GM23338 (cell line): ENCODE measurements at regions not wholly inside any gene's neighbourhood (a gene's known extent, or its start where the extent isn't known, plus 50 kb on each side); places are given as distances from the start of the nearest gene placed in this dataset.

ENCODE experiments used
- ATAC-seq: fragments of 200-7000 bp; cut with Tn5 transposase; 3 replicates; pipeline ENCODE4 v1.9.1; 2020
- DNase-seq: peaks from one replicate; pipeline ENCODE4 v3.0.0-alpha.2; 2015; ENCODE audit warnings: low spot score
- H2AFZ ChIP-seq: fragments of 200-600 bp; sonication (generic); 2 replicates; pipeline ENCODE4 v1.8.0; 2016; ENCODE audit warnings: antibody characterized with exemption, mild to moderate bottlenecking, moderate library complexity
- H3F3A ChIP-seq: fragments of 200-600 bp; sonication (generic); replicated peaks from 2 replicates; pipeline ENCODE4 v1.8.0; 2017; ENCODE audit warnings: antibody characterized with exemption, mixed run types, low read depth
- H3K27ac ChIP-seq: fragments of 200-600 bp; sonication (generic); 2 replicates; pipeline ENCODE4 v1.6.1; 2016; ENCODE audit warnings: low read depth
- H3K27me3 ChIP-seq: fragments of 200-600 bp; sonication (generic); 2 replicates; pipeline ENCODE4 v1.8.0; 2016; ENCODE audit warnings: mild to moderate bottlenecking, mixed run types, moderate library complexity; ENCODE audit not compliant: insufficient read depth
- H3K36me3 ChIP-seq: fragments of 200-600 bp; sonication (generic); 2 replicates; pipeline ENCODE4 v1.8.0; 2016; ENCODE audit warnings: mild to moderate bottlenecking; ENCODE audit not compliant: insufficient read depth
- H3K4me1 ChIP-seq: fragments of 200-600 bp; sonication (generic); 2 replicates; pipeline ENCODE4 v1.8.0; 2016; ENCODE audit warnings: mild to moderate bottlenecking, moderate library complexity; ENCODE audit not compliant: insufficient read depth
- H3K4me2 ChIP-seq: fragments of 200-600 bp; sonication (generic); 2 replicates; pipeline ENCODE4 v1.7.1; 2017; ENCODE audit warnings: mixed run types
- H3K4me3 ChIP-seq: fragments of 200-600 bp; sonication (generic); 2 replicates; pipeline ENCODE4 v1.6.1; 2016; ENCODE audit warnings: mixed run types
- H3K79me2 ChIP-seq: fragments of 200-600 bp; sonication (generic); replicated peaks from 2 replicates; pipeline ENCODE4 v1.8.0; 2017; ENCODE audit warnings: mild to moderate bottlenecking; ENCODE audit not compliant: insufficient read depth
- H3K9me2 ChIP-seq: fragments of 200-600 bp; sonication (generic); 2 replicates; pipeline ENCODE4 v1.8.0; 2017; ENCODE audit not compliant: insufficient read depth
- H4K20me1 ChIP-seq: fragments of 200-600 bp; sonication (generic); replicated peaks from 2 replicates; pipeline ENCODE4 v1.8.0; 2017; ENCODE audit warnings: mild to moderate bottlenecking; ENCODE audit not compliant: insufficient read depth
- H3K27ac Mint-ChIP-seq: 2 replicates; pipeline ENCODE4 v1.8.0; 2020; ENCODE audit warnings: inconsistent platforms, mild to moderate bottlenecking, moderate library complexity, mixed read lengths
- H3K27me3 Mint-ChIP-seq: 3 replicates; pipeline ENCODE4 v1.8.0; 2022; ENCODE audit warnings: low read depth, mild to moderate bottlenecking, moderate library complexity, mixed read lengths, inconsistent platforms; ENCODE audit not compliant: insufficient read depth, poor library complexity
- H3K36me3 Mint-ChIP-seq: 3 replicates; pipeline ENCODE4 v1.8.0; 2021; ENCODE audit warnings: low read depth, mild to moderate bottlenecking, inconsistent platforms, moderate library complexity, mixed read lengths
- H3K4me1 Mint-ChIP-seq: 3 replicates; pipeline ENCODE4 v1.8.0; 2020; ENCODE audit warnings: mild to moderate bottlenecking, inconsistent platforms, mixed read lengths
- H3K4me3 Mint-ChIP-seq: 3 replicates; pipeline ENCODE4 v1.8.0; 2021; ENCODE audit warnings: moderate library complexity, mild to moderate bottlenecking, inconsistent platforms, mixed read lengths
- H3K9me3 Mint-ChIP-seq: 3 replicates; pipeline ENCODE4 v1.8.0; 2020; ENCODE audit warnings: moderate library complexity, mild to moderate bottlenecking, inconsistent platforms, mixed read lengths
- CREB1 ChIP-seq: fragments of 250-450 bp; sonication (Bioruptor Pico); IDR thresholded peaks from 2 replicates; pipeline ENCODE4 v1.5.0; 2020; ENCODE audit warnings: low read depth, mild to moderate bottlenecking, moderate library complexity
- EZH2 ChIP-seq: fragments of 200-600 bp; sonication (generic); IDR thresholded peaks from one replicate; pipeline ENCODE4 v1.8.0; 2017; ENCODE audit warnings: antibody characterized with exemption, mild to moderate bottlenecking, low read depth; ENCODE audit not compliant: unreplicated experiment
- EZH2phosphoT487 ChIP-seq: fragments of 200-600 bp; sonication (generic); IDR thresholded peaks from one replicate; pipeline ENCODE4 v1.8.1; 2018; ENCODE audit warnings: antibody characterized with exemption; ENCODE audit not compliant: unreplicated experiment
- JUNB ChIP-seq: IDR thresholded peaks from one replicate; pipeline ENCODE4 v1.6.1; 2016; ENCODE audit warnings: antibody characterized with exemption; ENCODE audit not compliant: unreplicated experiment
- NANOG ChIP-seq: IDR thresholded peaks from 2 replicates; pipeline ENCODE4 v1.6.1; 2016; ENCODE audit warnings: antibody characterized with exemption, borderline replicate concordance
- POLR2AphosphoS5 ChIP-seq: IDR thresholded peaks from 2 replicates; pipeline ENCODE4 v1.6.1; 2016; ENCODE audit warnings: antibody characterized with exemption, low read depth
- STAT1 ChIP-seq: IDR thresholded peaks from one replicate; pipeline ENCODE4 v1.6.1; 2016; ENCODE audit warnings: antibody characterized with exemption; ENCODE audit not compliant: unreplicated experiment
- ZNF114 ChIP-seq: fragments of 250-450 bp; sonication (Bioruptor Pico); IDR thresholded peaks from 2 replicates; pipeline ENCODE4 v1.5.0; 2020; ENCODE audit warnings: mild to moderate bottlenecking, moderate library complexity
- ZNF331 ChIP-seq: fragments of 250-450 bp; sonication (Bioruptor Pico); IDR thresholded peaks from 2 replicates; pipeline ENCODE4 v1.5.0; 2020; ENCODE audit warnings: low read depth, mild to moderate bottlenecking, moderate library complexity
- TF ChIP-seq, protein P1 (sequence below): fragments of 250-450 bp; sonication (Bioruptor Pico); IDR thresholded peaks from 2 replicates; pipeline ENCODE4 v1.5.0; 2020; ENCODE audit warnings: mild to moderate bottlenecking, moderate library complexity
- TF ChIP-seq, protein P2 (sequence below): IDR thresholded peaks from 2 replicates; pipeline ENCODE4 v1.6.1; 2016; ENCODE audit warnings: antibody characterized with exemption
- TF ChIP-seq, protein P3 (sequence below): IDR thresholded peaks from one replicate; pipeline ENCODE4 v1.6.1; 2018; ENCODE audit warnings: antibody characterized with exemption; ENCODE audit not compliant: unreplicated experiment
- TF ChIP-seq, protein P4 (sequence below), 2 experiments: fragments of 200-600 bp in 1 of 2; sonication (generic) in 1 of 2; conservative IDR thresholded peaks; 2 replicates each; pipeline versions ENCODE4 v1.5.1 to v1.6.1; 2016 to 2017; ENCODE audit warnings: antibody characterized with exemption in 2 of 2, low read depth in 2 of 2, mild to moderate bottlenecking in 2 of 2, moderate library complexity in 1 of 2

DNA sequence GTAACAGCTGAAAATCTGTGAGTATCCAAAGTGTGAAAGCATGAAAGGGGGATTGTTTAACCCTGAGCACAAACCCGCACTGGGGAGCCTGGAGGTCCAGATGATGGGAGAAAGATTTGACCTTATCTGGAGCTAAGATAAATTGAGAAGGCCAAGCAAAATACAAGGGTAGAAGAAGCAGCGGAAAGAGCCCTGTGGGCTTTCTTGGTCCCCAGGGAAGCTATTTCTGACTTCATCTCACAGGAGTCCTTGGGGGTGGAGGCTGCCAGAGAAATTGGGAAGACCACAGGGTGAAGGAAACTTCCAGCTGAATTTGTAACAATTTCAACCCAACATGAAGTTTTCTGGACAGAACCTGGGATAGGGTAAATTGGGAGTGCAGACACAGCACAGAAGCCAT lies 476.9 kb downstream of the MMUT start:
- Histone ChIP-seq H3K4me2 (no peak overlapping the region), H3K27ac (no peak overlapping the region), H3K4me3 (no peak overlapping the region), H2AFZ (no peak overlapping the region), H3K79me2 (no peaks in the 10 kb centered on the region), H3F3A (no peaks in the 10 kb centered on the region), H3K9me2 (peaks cover 11% of the 10 kb centered on the region; the same call in 1 of the 2 replicates), H3K4me1 (no peaks in the 10 kb centered on the region), H3K27me3 (no peaks in the 10 kb centered on the region), H4K20me1 (no peaks in the 10 kb centered on the region), H3K36me3 (no peaks in the 10 kb centered on the region)
- H3K4me1 Mint-ChIP-seq, result no peaks in the 10 kb centered on the region
- no peak for DNase-seq
- peaks cover 4% of the 10 kb centered on the region for H3K27me3 Mint-ChIP-seq
- peaks cover 47% of the 10 kb centered on the region for H3K9me3 Mint-ChIP-seq
- peaks cover 24% of the 10 kb centered on the region; the same call in 2 of the 3 replicates for H3K36me3 Mint-ChIP-seq
- H3K4me3 Mint-ChIP-seq, result no peak overlapping the region
- no peak overlapping the region for H3K27ac Mint-ChIP-seq
- TF ChIP-seq, protein P1, sequence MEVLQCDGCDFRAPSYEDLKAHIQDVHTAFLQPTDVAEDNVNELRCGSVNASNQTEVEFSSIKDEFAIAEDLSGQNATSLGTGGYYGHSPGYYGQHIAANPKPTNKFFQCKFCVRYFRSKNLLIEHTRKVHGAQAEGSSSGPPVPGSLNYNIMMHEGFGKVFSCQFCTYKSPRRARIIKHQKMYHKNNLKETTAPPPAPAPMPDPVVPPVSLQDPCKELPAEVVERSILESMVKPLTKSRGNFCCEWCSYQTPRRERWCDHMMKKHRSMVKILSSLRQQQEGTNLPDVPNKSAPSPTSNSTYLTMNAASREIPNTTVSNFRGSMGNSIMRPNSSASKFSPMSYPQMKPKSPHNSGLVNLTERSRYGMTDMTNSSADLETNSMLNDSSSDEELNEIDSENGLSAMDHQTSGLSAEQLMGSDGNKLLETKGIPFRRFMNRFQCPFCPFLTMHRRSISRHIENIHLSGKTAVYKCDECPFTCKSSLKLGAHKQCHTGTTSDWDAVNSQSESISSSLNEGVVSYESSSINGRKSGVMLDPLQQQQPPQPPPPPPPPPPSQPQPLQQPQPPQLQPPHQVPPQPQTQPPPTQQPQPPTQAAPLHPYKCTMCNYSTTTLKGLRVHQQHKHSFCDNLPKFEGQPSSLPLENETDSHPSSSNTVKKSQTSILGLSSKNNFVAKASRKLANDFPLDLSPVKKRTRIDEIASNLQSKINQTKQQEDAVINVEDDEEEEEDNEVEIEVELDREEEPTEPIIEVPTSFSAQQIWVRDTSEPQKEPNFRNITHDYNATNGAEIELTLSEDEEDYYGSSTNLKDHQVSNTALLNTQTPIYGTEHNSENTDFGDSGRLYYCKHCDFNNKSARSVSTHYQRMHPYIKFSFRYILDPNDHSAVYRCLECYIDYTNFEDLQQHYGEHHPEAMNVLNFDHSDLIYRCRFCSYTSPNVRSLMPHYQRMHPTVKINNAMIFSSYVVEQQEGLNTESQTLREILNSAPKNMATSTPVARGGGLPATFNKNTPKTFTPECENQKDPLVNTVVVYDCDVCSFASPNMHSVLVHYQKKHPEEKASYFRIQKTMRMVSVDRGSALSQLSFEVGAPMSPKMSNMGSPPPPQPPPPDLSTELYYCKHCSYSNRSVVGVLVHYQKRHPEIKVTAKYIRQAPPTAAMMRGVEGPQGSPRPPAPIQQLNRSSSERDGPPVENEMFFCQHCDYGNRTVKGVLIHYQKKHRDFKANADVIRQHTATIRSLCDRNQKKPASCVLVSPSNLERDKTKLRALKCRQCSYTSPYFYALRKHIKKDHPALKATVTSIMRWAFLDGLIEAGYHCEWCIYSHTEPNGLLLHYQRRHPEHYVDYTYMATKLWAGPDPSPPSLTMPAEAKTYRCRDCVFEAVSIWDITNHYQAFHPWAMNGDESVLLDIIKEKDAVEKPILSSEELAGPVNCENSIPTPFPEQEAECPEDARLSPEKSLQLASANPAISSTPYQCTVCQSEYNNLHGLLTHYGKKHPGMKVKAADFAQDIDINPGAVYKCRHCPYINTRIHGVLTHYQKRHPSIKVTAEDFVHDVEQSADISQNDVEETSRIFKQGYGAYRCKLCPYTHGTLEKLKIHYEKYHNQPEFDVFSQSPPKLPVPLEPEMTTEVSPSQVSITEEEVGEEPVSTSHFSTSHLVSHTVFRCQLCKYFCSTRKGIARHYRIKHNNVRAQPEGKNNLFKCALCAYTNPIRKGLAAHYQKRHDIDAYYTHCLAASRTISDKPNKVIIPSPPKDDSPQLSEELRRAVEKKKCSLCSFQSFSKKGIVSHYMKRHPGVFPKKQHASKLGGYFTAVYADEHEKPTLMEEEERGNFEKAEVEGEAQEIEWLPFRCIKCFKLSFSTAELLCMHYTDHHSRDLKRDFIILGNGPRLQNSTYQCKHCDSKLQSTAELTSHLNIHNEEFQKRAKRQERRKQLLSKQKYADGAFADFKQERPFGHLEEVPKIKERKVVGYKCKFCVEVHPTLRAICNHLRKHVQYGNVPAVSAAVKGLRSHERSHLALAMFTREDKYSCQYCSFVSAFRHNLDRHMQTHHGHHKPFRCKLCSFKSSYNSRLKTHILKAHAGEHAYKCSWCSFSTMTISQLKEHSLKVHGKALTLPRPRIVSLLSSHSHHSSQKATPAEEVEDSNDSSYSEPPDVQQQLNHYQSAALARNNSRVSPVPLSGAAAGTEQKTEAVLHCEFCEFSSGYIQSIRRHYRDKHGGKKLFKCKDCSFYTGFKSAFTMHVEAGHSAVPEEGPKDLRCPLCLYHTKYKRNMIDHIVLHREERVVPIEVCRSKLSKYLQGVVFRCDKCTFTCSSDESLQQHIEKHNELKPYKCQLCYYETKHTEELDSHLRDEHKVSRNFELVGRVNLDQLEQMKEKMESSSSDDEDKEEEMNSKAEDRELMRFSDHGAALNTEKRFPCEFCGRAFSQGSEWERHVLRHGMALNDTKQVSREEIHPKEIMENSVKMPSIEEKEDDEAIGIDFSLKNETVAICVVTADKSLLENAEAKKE (CRISPR knock-in tag), result no peak
- no peak for TF ChIP-seq STAT1
- no peak for TF ChIP-seq EZH2
- TF ChIP-seq, protein P2, sequence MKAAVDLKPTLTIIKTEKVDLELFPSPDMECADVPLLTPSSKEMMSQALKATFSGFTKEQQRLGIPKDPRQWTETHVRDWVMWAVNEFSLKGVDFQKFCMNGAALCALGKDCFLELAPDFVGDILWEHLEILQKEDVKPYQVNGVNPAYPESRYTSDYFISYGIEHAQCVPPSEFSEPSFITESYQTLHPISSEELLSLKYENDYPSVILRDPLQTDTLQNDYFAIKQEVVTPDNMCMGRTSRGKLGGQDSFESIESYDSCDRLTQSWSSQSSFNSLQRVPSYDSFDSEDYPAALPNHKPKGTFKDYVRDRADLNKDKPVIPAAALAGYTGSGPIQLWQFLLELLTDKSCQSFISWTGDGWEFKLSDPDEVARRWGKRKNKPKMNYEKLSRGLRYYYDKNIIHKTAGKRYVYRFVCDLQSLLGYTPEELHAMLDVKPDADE, result no peak
- TF ChIP-seq, protein P3, sequence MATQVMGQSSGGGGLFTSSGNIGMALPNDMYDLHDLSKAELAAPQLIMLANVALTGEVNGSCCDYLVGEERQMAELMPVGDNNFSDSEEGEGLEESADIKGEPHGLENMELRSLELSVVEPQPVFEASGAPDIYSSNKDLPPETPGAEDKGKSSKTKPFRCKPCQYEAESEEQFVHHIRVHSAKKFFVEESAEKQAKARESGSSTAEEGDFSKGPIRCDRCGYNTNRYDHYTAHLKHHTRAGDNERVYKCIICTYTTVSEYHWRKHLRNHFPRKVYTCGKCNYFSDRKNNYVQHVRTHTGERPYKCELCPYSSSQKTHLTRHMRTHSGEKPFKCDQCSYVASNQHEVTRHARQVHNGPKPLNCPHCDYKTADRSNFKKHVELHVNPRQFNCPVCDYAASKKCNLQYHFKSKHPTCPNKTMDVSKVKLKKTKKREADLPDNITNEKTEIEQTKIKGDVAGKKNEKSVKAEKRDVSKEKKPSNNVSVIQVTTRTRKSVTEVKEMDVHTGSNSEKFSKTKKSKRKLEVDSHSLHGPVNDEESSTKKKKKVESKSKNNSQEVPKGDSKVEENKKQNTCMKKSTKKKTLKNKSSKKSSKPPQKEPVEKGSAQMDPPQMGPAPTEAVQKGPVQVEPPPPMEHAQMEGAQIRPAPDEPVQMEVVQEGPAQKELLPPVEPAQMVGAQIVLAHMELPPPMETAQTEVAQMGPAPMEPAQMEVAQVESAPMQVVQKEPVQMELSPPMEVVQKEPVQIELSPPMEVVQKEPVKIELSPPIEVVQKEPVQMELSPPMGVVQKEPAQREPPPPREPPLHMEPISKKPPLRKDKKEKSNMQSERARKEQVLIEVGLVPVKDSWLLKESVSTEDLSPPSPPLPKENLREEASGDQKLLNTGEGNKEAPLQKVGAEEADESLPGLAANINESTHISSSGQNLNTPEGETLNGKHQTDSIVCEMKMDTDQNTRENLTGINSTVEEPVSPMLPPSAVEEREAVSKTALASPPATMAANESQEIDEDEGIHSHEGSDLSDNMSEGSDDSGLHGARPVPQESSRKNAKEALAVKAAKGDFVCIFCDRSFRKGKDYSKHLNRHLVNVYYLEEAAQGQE, result no peak
- no peak for TF ChIP-seq EZH2phosphoT487
- TF ChIP-seq, protein P4, sequence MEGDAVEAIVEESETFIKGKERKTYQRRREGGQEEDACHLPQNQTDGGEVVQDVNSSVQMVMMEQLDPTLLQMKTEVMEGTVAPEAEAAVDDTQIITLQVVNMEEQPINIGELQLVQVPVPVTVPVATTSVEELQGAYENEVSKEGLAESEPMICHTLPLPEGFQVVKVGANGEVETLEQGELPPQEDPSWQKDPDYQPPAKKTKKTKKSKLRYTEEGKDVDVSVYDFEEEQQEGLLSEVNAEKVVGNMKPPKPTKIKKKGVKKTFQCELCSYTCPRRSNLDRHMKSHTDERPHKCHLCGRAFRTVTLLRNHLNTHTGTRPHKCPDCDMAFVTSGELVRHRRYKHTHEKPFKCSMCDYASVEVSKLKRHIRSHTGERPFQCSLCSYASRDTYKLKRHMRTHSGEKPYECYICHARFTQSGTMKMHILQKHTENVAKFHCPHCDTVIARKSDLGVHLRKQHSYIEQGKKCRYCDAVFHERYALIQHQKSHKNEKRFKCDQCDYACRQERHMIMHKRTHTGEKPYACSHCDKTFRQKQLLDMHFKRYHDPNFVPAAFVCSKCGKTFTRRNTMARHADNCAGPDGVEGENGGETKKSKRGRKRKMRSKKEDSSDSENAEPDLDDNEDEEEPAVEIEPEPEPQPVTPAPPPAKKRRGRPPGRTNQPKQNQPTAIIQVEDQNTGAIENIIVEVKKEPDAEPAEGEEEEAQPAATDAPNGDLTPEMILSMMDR (conservative IDR thresholded peaks at IDR 0.05; ENCODE audit: low read depth in 2 of 2), result no peak
- no peak for TF ChIP-seq ZNF114 (CRISPR knock-in tag)
- no peak for TF ChIP-seq ZNF331
- TF ChIP-seq CREB1 (CRISPR knock-in tag), result no peak
- TF ChIP-seq POLR2AphosphoS5, result no peak
- TF ChIP-seq NANOG, result no peak
- TF ChIP-seq JUNB, result no peak
- ATAC-seq, result no peak
